Right cardiac atrium (tissue), 5 donors: ENCODE measurements at regions not wholly inside any gene's neighbourhood (a gene's known extent, or its start where the extent isn't known, plus 50 kb on each side); places are given as distances from the start of the nearest gene placed in this dataset.
"Not testable (repeated sequence)": the region's sequence is repeated elsewhere in the genome, so short reads cannot be mapped to it uniquely, and the experiment has no call there.

Experiments
- ATAC-seq, 2 donors: fragments of 200-7000 bp; cut with Tn5 transposase; one replicate each; pipeline versions ENCODE4 v1.8.0 to v1.9.1; 2020; ENCODE audit warnings: moderate library complexity in 2 of 2, mild to moderate bottlenecking in 1 of 2
- DNase-seq, 3 donors: peaks; one replicate each; pipeline ENCODE4 v3.0.0-alpha.2; 2020
- H3K27ac ChIP-seq: one replicate; pipeline ENCODE4 v1.5.1; 2013; ENCODE audit warnings: mild to moderate bottlenecking, low read length, control low read depth, moderate library complexity
- H3K27me3 ChIP-seq: one replicate; pipeline ENCODE4 v1.6.1; 2013; ENCODE audit not compliant: control insufficient read depth, insufficient read depth
- H3K4me1 ChIP-seq: one replicate; pipeline ENCODE4 v1.6.1; 2013; ENCODE audit warnings: low read length; ENCODE audit not compliant: control insufficient read depth, insufficient read depth
- H3K4me3 ChIP-seq: one replicate; pipeline ENCODE4 v1.5.1; 2013; ENCODE audit warnings: low read length, control low read depth
- H3K9me3 ChIP-seq: one replicate; pipeline ENCODE4 v1.6.1; 2013; ENCODE audit warnings: low read length; ENCODE audit not compliant: control insufficient read depth
- WGBS: extraction: QIAGEN DNeasy Blood & Tissue Kit; methylation state at CpG from one replicate; pipeline ENCODE4 v1.1.7; 2013; 5-methylcytosine and 5-hydroxymethylcytosine counted together
- intact Hi-C, 4 donors: fragments of 100-400 bp; cut with DNase I; formaldehyde crosslinking; loops; one replicate each; pipeline versions ENCODE4 v1.11.0 to v1.14.0; 2022 to 2023
- donor health status: healthy with polysubstance abuse.
- donor health status: DM: no; HTN: yes; CAD: no.
- donor health status: DM: no; HTN: no; CAD: no.
- donor health status: DM: no; HTN: yes; CAD: no; lungs with severe emphysema.
- donor health status: DM: yes; HTN: yes; CAD: no.

DNA sequence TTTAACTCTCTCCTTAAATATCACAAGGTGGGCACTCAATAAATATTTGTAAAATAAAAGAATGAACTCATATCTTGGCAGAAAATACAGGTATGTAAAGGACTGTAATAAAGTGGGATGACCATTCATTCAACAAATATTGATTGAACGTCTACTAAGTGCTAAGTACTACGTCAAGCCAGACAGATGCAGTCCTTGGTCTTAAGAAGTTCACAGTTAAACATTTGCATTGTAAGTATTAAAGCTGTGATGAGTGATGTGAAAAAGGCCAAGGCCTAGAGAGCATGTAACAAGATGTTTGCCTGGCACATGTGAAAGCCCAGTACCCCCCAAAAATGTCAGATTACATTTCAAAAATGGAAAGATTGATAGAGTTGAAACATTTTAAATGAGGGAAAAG lies 130.1 kb upstream of the TMEM170B start:
- no peak overlapping the region for H3K27ac ChIP-seq
- DNase-seq, result no peak
- no peaks in the 10 kb centered on the region for H3K9me3 ChIP-seq
- no peaks in the 10 kb centered on the region for H3K27me3 ChIP-seq
- H3K4me3 ChIP-seq, result no peak overlapping the region
- H3K4me1 ChIP-seq, result no peaks in the 10 kb centered on the region
- 94% methylated on average over 2 of the region's 2 CpGs for WGBS
- intact Hi-C loops, result no loop called here
- no peak for ATAC-seq

DNA sequence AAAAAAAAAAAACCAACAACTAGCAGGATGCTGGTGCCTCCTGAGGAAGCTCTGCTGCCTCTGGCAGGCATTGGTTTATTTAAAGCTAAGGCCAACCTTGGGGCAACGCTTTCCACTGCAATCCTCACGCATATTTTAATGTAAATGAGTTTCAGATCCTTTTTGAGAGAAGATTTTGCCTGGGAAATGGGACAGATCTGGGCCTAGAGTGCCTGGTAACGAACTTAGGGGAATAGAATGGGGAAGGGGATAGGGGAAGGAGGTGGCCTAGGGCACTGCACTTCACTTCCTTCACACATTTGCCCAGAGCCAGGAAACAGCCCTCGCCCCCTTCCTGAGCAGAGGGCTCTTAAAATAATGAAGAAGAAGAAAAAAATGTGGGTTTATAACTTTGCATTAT lies 132.7 kb upstream of the TMEM170B start:
- intact Hi-C loops, result no loop called here
- 83% methylated on average over 4 of the region's 4 CpGs for WGBS
- ATAC-seq, result peak in 1 of 2 donors; percentile 49
- Histone ChIP-seq H3K4me3 (no peak overlapping the region), H3K27ac (no peak overlapping the region), H3K4me1 (no peaks in the 10 kb centered on the region), H3K27me3 (no peaks in the 10 kb centered on the region), H3K9me3 (no peaks in the 10 kb centered on the region)
- DNase-seq, result no peak

DNA sequence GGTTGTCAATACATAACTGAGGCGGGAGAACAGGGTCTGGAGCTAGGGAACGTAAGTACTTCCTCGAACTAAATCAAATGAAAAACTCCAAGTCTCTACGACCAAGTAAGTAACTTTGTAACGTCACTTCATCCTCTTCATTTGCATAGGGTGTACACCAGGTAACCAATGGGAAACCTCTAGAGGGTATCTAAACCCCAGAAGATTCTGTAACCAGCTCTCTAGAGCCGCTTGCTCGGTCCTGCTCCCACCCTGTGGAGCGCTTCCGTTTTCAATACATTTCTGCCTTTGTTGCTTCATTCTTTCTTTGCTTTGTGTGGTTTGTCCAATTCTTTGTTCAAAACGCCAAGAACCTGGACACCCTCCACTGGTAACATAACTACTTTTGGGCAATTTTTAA lies 133.5 kb upstream of the TMEM170B start:
- DNase-seq, result no peak
- H3K27me3 ChIP-seq, result no peaks in the 10 kb centered on the region
- H3K27ac ChIP-seq, result no peak overlapping the region

DNA sequence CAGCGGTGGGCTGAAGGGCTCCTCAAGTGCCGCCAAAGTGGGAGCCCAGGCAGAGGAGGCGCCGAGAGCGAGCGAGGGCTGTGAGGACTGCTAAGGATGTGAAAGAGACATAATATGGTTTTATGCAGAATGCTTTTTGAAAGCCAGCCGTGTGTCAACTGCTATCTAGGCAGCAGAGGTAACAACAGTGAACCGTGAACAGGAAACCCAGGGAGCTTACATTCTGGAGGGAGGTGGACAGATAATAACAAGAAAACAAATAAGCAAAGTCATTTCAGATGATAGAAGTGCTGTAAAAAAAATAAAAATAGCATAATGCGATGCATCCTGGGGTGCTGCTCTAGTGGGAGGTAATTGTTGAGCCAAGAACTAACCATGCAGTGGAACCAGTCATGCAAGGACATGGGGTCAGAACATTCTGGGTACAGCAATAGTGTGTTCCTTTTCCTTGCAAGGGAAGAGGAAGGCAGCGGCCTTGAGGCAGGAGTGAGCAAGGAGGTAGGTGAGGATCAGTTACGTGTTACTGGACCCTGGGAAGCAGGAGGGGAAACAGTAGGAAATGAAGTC lies 134.4 kb upstream of the TMEM170B start:
- intact Hi-C loops, result no loop called here
- H3K27me3 ChIP-seq, result no peaks in the 10 kb centered on the region
- 96% methylated on average over 11 of the region's 11 CpGs for WGBS
- no peak for ATAC-seq
- H3K4me1 ChIP-seq, result no peaks in the 10 kb centered on the region
- no peak overlapping the region for H3K27ac ChIP-seq
- H3K9me3 ChIP-seq, result no peaks in the 10 kb centered on the region
- DNase-seq, result no peak
- no peak overlapping the region for H3K4me3 ChIP-seq

More for the DNA sequence above, 133.5 kb upstream of the TMEM170B start:
- ATAC-seq, result no peak
- intact Hi-C loops, result no loop called here
- H3K4me3 ChIP-seq, result no peak overlapping the region
- 93% methylated on average over 10 of the region's 10 CpGs for WGBS
- H3K4me1 ChIP-seq, result no peaks in the 10 kb centered on the region
- H3K9me3 ChIP-seq, result no peaks in the 10 kb centered on the region

DNA sequence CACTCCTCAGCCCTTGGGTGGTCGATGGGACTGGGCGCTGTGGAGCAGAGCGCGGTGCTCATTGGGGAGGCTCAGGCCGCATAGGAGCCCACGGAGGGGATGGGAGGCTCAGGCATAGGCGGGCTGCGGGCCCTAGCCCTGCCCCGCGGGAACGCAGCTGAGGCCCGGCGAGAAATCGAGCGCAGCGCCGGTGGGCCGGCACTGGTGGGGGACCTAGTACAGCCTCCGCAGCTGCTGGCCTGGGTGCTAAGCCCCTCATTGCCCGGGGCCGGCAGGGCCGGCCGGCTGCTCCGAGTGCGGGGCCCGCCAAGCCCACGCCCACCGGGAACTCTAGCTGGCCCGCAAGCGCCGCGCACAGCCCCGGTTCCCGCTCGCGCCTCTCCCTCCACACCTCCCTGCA lies 135.0 kb upstream of the TMEM170B start:
- H3K27ac ChIP-seq, H3K27me3 ChIP-seq, H3K4me1 ChIP-seq, H3K4me3 ChIP-seq, H3K9me3 ChIP-seq, intact Hi-C loops, ATAC-seq: not testable (repeated sequence)
- 95% methylated on average over 36 of the region's 36 CpGs for WGBS
- DNase-seq, result peak in 2 of 3 donors; percentile 35 to 55

DNA sequence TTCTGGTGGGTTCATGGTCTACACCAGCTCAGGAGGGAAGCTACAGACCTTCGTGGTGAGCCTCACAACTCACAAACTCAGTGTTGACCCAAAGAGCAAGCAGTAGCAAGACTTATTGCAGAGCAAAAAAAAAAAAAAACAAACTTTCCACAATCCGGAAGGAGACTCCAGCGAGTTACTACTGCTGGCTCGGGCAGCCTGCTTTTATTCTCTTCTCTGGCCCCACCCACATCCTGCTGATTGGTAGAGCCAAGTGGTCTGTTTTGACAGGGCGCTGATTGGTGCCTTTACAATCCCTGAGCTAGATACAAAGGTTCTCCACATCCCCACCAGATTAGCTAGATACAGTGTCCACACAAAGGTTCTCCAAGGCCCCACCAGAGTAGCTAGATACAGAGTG lies 135.6 kb upstream of the TMEM170B start:
- 89% methylated on average over 5 of the region's 5 CpGs for WGBS
- H3K27ac ChIP-seq, intact Hi-C loops, ATAC-seq, H3K27me3 ChIP-seq, H3K9me3 ChIP-seq, H3K4me1 ChIP-seq, DNase-seq, H3K4me3 ChIP-seq: not testable (repeated sequence)

DNA sequence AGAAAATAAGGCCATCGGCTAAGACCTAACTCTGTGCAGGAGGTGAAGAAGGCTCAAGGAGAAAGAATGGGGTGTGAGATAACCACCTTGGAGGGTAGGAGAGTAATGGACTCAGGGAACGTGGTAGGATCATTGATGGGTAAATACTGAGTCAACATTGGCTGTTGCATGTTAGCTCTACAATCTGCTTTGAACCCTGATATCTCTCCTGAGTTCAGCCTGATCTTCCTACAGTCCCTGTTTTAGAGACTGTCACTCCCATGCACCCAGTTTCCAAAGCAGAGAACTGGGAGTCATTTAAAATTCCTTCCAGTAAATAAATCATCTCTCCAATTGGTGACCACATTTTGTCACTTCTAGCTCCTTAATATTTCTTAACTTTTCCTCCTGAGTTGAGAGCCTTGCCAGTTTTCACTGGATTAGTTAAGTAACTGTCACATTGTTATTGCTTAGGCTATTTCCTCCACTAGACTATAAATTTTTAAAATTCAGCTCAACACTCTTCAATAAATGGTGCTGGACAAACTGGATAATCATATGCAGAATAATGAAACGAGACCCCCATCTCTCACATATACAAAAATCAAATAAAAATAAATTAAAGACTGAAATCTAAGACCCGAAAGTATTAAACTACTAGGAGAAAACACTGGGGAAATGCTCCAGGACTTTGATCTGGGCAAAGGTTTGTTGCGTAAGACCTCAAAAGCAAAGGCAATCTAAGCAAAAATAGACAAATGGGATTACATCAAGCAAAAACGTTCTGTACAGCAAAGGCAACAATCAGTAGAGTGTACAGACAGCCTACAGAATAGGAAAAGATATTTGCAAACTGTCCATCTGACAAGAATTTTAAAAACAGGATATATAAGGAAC lies 138.9 kb upstream of the TMEM170B start:
- intact Hi-C loops, result no loop called here
- ATAC-seq (no peak), DNase-seq (no peak)
- Histone ChIP-seq H3K9me3 (no peaks in the 10 kb centered on the region), H3K27me3 (no peaks in the 10 kb centered on the region), H3K4me1 (no peaks in the 10 kb centered on the region), H3K4me3 (no peak overlapping the region), H3K27ac (no peak overlapping the region)
- 81% methylated on average over 6 of the region's 6 CpGs for WGBS

DNA sequence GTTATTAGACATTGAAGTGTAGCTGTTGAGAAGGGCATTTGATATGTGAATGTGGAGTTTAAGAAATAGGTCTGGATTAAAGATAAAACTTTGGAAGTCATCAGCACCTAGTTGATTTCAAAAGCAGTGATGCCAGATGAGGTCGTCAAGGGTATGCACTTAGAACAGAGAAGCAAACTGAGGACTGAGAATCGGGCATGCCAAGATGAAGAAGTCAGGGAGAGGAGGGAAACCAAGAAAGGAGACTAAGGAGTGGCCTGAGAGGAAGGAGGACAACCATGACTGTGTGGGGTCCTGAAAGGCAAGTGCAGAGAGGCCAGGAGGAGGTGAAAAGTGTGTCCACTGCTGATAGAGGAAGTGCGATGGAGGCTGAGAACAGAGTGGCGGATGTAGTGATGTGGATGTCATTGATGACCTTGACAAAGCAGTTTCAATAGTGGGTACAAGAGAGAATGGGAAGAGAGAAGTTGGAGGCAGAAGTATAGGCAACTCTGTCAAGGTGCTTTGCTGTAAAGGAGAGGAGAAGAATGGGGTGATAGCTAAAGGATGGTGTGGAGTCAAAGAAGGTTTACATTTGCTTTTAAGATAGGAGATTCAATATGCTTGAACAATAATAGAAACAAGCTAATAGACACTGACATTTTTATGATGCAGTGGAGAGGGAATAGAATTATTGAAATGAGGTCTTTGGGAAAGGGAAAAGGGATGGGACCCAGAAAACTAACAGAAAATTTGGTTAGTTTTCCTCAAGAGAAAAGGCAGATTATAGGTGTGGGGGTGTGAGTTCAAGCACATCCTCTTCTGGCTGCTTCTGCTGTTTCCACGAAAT lies 139.7 kb upstream of the TMEM170B start:
- ATAC-seq (no peak), DNase-seq (no peak)
- no peaks in the 10 kb centered on the region for H3K27me3 ChIP-seq
- WGBS, result 79% methylated on average over 5 of the region's 5 CpGs
- no peaks in the 10 kb centered on the region for H3K4me1 ChIP-seq
- H3K9me3 ChIP-seq, result no peaks in the 10 kb centered on the region
- no peak overlapping the region for H3K27ac ChIP-seq
- no peak overlapping the region for H3K4me3 ChIP-seq
- intact Hi-C loops, result no loop called here

DNA sequence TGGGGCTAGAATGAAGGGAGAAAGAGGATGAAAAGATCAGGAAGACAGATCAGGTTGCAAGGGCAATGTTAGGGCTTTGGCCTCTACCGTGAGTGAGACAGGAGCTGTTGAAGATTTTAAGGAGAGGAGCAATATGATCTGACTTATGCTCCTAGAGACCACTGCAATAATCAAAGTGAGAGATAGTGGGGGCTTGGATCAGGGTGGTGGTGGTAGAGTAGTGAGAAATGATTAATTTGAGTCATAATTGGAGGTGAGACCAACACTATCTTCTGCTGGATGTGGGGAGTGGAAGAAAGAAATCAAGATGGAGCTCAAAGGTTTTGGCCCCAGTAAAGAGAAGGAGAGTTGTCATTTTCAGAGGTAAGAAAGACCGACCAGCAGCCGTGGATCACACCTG lies 140.7 kb upstream of the TMEM170B start:
- whole genome bisulfite sequencing, result over 99% methylated on average over 3 of the region's 3 CpGs
- Histone ChIP-seq H3K27ac (no peak overlapping the region), H3K4me1 (no peaks in the 10 kb centered on the region), H3K27me3 (no peaks in the 10 kb centered on the region), H3K9me3 (no peaks in the 10 kb centered on the region), H3K4me3 (no peak overlapping the region)
- no peak for DNase-seq
- no peak for ATAC-seq
- intact Hi-C loops, result no loop called here

DNA sequence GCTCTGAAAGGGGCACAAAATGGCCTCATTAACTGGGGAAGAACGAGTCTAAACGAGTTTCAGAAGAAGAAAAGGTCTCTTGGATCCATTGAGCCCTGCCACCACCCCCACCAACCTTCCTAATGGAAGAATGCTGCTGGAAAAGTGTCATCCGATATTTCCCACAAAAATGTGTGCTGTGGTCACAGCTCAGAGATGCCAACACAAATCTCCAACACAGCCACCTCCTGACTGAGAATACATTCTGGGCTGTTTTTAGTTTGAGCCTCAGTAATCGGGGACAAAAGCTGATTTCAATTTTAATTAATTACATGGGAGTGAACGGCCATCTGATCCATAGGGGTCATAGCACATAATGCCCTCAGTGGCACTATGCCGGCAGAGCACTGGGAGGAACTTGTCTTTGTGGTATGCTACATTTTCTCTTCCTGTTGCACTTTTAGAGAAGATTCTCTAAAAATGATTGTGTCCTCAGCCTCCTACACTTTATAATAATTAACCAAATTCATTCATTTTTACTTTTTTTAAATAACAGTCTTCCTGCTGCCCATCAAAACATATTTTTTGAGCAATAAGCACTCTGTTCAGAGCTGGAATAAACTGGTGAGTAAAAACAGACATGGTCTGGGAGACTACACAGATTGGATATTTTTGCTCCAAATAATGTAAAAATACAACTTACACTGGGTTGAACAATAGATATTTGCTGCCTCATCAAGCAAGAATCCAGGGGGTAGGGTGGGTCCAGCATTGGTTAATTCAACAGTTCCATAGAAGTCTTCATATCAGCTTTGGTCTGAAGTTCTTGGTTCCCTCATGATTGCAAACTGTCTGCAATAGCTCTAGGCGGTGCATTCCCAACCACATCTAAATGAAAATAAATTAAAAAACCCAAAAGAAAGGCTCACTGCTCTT lies 143.6 kb upstream of the TMEM170B start:
- H3K4me3 ChIP-seq, result no peak overlapping the region
- intact Hi-C loops, result no loop called here
- no peaks in the 10 kb centered on the region for H3K27me3 ChIP-seq
- H3K9me3 ChIP-seq, result no peaks in the 10 kb centered on the region
- DNase-seq (no peak), ATAC-seq (no peak)
- H3K4me1 ChIP-seq, result no peaks in the 10 kb centered on the region
- H3K27ac ChIP-seq, result no peak overlapping the region
- WGBS, result 78% methylated on average over 7 of the region's 7 CpGs
